ENCODE measurements at regions not wholly inside any gene's neighbourhood (a gene's known extent, or its start where the extent isn't known, plus 50 kb on each side); places are given as distances from the start of the nearest gene placed in this dataset.

GRCh38 chr11:38060920-38061319 is 1462.9 kb upstream of the RAG2 start:
- TF ChIP-seq REST (IDR thresholded peaks at IDR 0.05; ENCODE audit: low read depth, low read length) (no peak), SUZ12 (IDR thresholded peaks at IDR 0.05; ENCODE audit: unreplicated experiment) (no peak), BRCA1 (IDR thresholded peaks at IDR 0.05; ENCODE audit: low read depth, low read length) (no peak), POLR2A (IDR thresholded peaks at IDR 0.05; ENCODE audit: low read depth, low read length) (no peak), ATF7 (IDR thresholded peaks at IDR 0.05; ENCODE audit: low read depth) (no peak), TAF1 (IDR thresholded peaks at IDR 0.05; ENCODE audit: borderline replicate concordance, low read depth, low read length) (no peak), CTCF (IDR thresholded peaks at IDR 0.05 in 2 of 3, conservative IDR thresholded peaks at IDR 0.05 in 1 of 3; ENCODE audit: control insufficient read depth in 2 of 3, extremely low read depth in 1 of 3, insufficient read depth in 1 of 3, low read depth in 3 of 3, low read length in 3 of 3) (no peak)

All from GM12878 (cell line).